Smooth muscle cell (in vitro differentiated cells): ENCODE measurements at regions not wholly inside any gene's neighbourhood (a gene's known extent, or its start where the extent isn't known, plus 50 kb on each side); places are given as distances from the start of the nearest gene placed in this dataset.

Experiments
- DNase-seq: peaks from one replicate; lab custom pipeline; 2025; ENCODE audit not compliant: unreplicated experiment; lab: John Stamatoyannopoulos, UW
- H2AFZ ChIP-seq: fragments of 200-600 bp; sonication (generic); 2 replicates; pipeline ENCODE4 v1.6.0; 2016; ENCODE audit warnings: antibody characterized with exemption, low read depth, mild to moderate bottlenecking
- H3F3A ChIP-seq: fragments of 200-600 bp; sonication (generic); 2 replicates; pipeline ENCODE4 v1.6.0; 2017; ENCODE audit warnings: antibody characterized with exemption, low read depth
- H3K27ac ChIP-seq: fragments of 200-600 bp; sonication (generic); 2 replicates; pipeline ENCODE4 v1.5.1; 2016; ENCODE audit warnings: low read depth, mild to moderate bottlenecking
- H3K27me3 ChIP-seq: fragments of 200-600 bp; sonication (generic); 2 replicates; pipeline ENCODE4 v1.6.1; 2016; ENCODE audit warnings: low read depth, mild to moderate bottlenecking
- H3K36me3 ChIP-seq: fragments of 200-600 bp; sonication (generic); 2 replicates; pipeline ENCODE4 v1.5.1; 2016; ENCODE audit warnings: low read depth
- H3K4me1 ChIP-seq: fragments of 200-600 bp; sonication (generic); 2 replicates; pipeline ENCODE4 v1.5.1; 2016; ENCODE audit warnings: low read depth
- H3K4me2 ChIP-seq: fragments of 200-600 bp; sonication (generic); 2 replicates; pipeline ENCODE4 v1.6.0; 2016; ENCODE audit warnings: mild to moderate bottlenecking
- H3K4me3 ChIP-seq: fragments of 200-600 bp; sonication (generic); 2 replicates; pipeline ENCODE4 v1.5.1; 2016; ENCODE audit warnings: mild to moderate bottlenecking
- H3K79me2 ChIP-seq: fragments of 200-600 bp; sonication (generic); 2 replicates; pipeline ENCODE4 v1.6.0; 2016; ENCODE audit warnings: low read depth, mild to moderate bottlenecking
- H3K9ac ChIP-seq: fragments of 200-600 bp; sonication (generic); 2 replicates; pipeline ENCODE4 v1.6.0; 2016; ENCODE audit warnings: low read depth
- H3K9me3 ChIP-seq: fragments of 200-600 bp; sonication (generic); replicated peaks from 2 replicates; pipeline ENCODE4 v1.5.1; 2016; ENCODE audit warnings: low read depth
- H4K20me1 ChIP-seq: fragments of 200-600 bp; sonication (generic); 2 replicates; pipeline ENCODE4 v1.6.0; 2016; ENCODE audit warnings: low read depth
- CTCF ChIP-seq: fragments of 200-600 bp; sonication (generic); IDR thresholded peaks from 2 replicates; pipeline ENCODE4 v1.5.1; 2017; ENCODE audit warnings: borderline replicate concordance, mild to moderate bottlenecking, antibody characterized with exemption; ENCODE audit not compliant: insufficient read depth, poor library complexity, severe bottlenecking
- WGBS: methylation state at CpG from one replicate; pipeline ENCODE4 v1.1.7; 2016; ENCODE audit warnings: low lambda C conversion rate; 5-methylcytosine and 5-hydroxymethylcytosine counted together

- Histone ChIP-seq H3K9ac (no peak overlapping the region), H3K4me1 (no peaks in the 10 kb centered on the region), H3K4me2 (no peak overlapping the region), H4K20me1 (no peaks in the 10 kb centered on the region), H2AFZ (no peak overlapping the region), H3K79me2 (no peaks in the 10 kb centered on the region), H3F3A (no peaks in the 10 kb centered on the region), H3K27ac (no peak overlapping the region), H3K4me3 (no peak overlapping the region), H3K36me3 (no peaks in the 10 kb centered on the region), H3K9me3 (no peaks in the 10 kb centered on the region), H3K27me3 (no peaks in the 10 kb centered on the region)
- TF ChIP-seq CTCF: no peak
- 84% methylated on average over 4 of the region's 4 CpGs for WGBS
- no peak for DNase-seq
These were observed 1579.9 kb downstream of the MRPL39 start for GRCh38 chr21:24027396-24027795.

- H3K9me3 ChIP-seq: no peaks in the 10 kb centered on the region
- no peaks in the 10 kb centered on the region for H4K20me1 ChIP-seq
- no peak overlapping the region for H3K27ac ChIP-seq
- TF ChIP-seq CTCF: no peak
- H2AFZ ChIP-seq: no peak overlapping the region
- H3K9ac ChIP-seq: no peak overlapping the region
- no peak for DNase-seq
- H3K4me1 ChIP-seq: no peaks in the 10 kb centered on the region
- H3K36me3 ChIP-seq: no peaks in the 10 kb centered on the region
- H3K4me3 ChIP-seq: no peak overlapping the region
- H3K79me2 ChIP-seq: no peaks in the 10 kb centered on the region
- H3K27me3 ChIP-seq: no peaks in the 10 kb centered on the region
- WGBS: 29% methylated on average over 3 of the region's 3 CpGs
- H3K4me2 ChIP-seq: no peak overlapping the region
- H3F3A ChIP-seq: no peaks in the 10 kb centered on the region
These were observed 1582.2 kb downstream of the MRPL39 start for GRCh38 chr21:24025101-24025500.

GRCh38 chr21:24023936-24024335 lies 1583.3 kb downstream of the MRPL39 start:
- H3K4me3 ChIP-seq: no peak overlapping the region
- 89% methylated on average over 1 of the region's 1 CpG for WGBS
- no peak for TF ChIP-seq CTCF

DNA sequence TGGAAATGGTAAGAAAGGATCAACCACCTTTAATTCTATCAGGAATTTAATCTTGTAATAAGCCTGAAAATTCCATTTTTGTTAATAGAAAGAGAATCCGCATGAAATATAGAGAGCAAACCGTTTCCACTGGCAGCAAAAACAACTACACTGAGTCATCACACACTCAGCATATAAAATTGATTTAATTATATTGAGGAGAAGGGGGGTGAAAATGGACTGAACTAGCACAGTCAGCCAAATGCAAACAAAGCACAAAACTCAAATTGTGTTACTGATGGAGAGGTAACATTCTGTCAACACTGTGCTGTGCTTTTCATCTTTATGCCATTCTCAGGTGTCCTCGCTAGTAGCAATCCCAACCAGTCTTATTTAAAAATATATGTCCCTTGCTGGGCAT lies 1583.9 kb downstream of the MRPL39 start:
- 20% methylated on average over 3 of the region's 3 CpGs for WGBS
- Histone ChIP-seq H3K4me3 (no peak overlapping the region), H2AFZ (no peak overlapping the region), H3K4me1 (no peaks in the 10 kb centered on the region), H4K20me1 (no peaks in the 10 kb centered on the region), H3K9ac (no peak overlapping the region), H3K79me2 (no peaks in the 10 kb centered on the region), H3K9me3 (no peaks in the 10 kb centered on the region), H3F3A (no peaks in the 10 kb centered on the region), H3K36me3 (no peaks in the 10 kb centered on the region), H3K4me2 (no peak overlapping the region), H3K27ac (no peak overlapping the region), H3K27me3 (no peaks in the 10 kb centered on the region)
- TF ChIP-seq CTCF: no peak
- DNase-seq: no peak

More at GRCh38 chr21:24023936-24024335, 1583.3 kb downstream of the MRPL39 start:
- no peaks in the 10 kb centered on the region for H3F3A ChIP-seq
- H3K9ac ChIP-seq: no peak overlapping the region
- H3K27me3 ChIP-seq: no peaks in the 10 kb centered on the region
- H3K79me2 ChIP-seq: no peaks in the 10 kb centered on the region
- H3K4me1 ChIP-seq: no peaks in the 10 kb centered on the region
- H4K20me1 ChIP-seq: no peaks in the 10 kb centered on the region
- no peak for DNase-seq
- no peaks in the 10 kb centered on the region for H3K36me3 ChIP-seq
- no peak overlapping the region for H2AFZ ChIP-seq
- no peak overlapping the region for H3K27ac ChIP-seq
- no peaks in the 10 kb centered on the region for H3K9me3 ChIP-seq
- H3K4me2 ChIP-seq: no peak overlapping the region
